Naive B cell (primary cell): ENCODE measurements at regions not wholly inside any gene's neighbourhood (a gene's known extent, or its start where the extent isn't known, plus 50 kb on each side); places are given as distances from the start of the nearest gene placed in this dataset.

Experiments used
- ATAC-seq, 2 donors: fragments of 150-1000 bp; cut with Tn5 transposase; 2 replicates each; pipeline ENCODE4 v1.10.0; 2021; ENCODE audit warnings: low read depth in 2 of 2, mild to moderate bottlenecking in 2 of 2, moderate library complexity in 2 of 2
- DNase-seq: peaks from one replicate; pipeline ENCODE4 v3.0.0; 2022
- H3K27ac Mint-ChIP-seq, 6 donors: one replicate each; pipeline ENCODE4 v1.8.0; 2020 to 2022; ENCODE audit warnings: mild to moderate bottlenecking in 6 of 6, mixed read lengths in 6 of 6, moderate library complexity in 5 of 6, inconsistent platforms in 2 of 6
- H3K27me3 Mint-ChIP-seq, 3 donors: one replicate each; pipeline ENCODE4 v1.8.0; 2021 to 2022; ENCODE audit warnings: mixed read lengths in 3 of 3, mild to moderate bottlenecking in 1 of 3
- H3K36me3 Mint-ChIP-seq, 2 donors: one replicate each; pipeline ENCODE4 v1.8.0; 2020 to 2022; ENCODE audit warnings: mixed read lengths in 2 of 2, inconsistent platforms in 1 of 2, mild to moderate bottlenecking in 1 of 2
- H3K4me1 Mint-ChIP-seq, 3 donors: one replicate each; pipeline ENCODE4 v1.8.0; 2020 to 2022; ENCODE audit warnings: mixed read lengths in 3 of 3, inconsistent platforms in 1 of 3, mild to moderate bottlenecking in 1 of 3, moderate library complexity in 1 of 3
- H3K4me3 Mint-ChIP-seq, 8 donors: one replicate each; pipeline ENCODE4 v1.8.0; 2020 to 2022; ENCODE audit warnings: mild to moderate bottlenecking in 8 of 8, mixed read lengths in 8 of 8, moderate library complexity in 8 of 8, inconsistent platforms in 2 of 8
- H3K9me3 Mint-ChIP-seq, 7 donors: one replicate each; pipeline ENCODE4 v1.8.0; 2020 to 2022; ENCODE audit warnings: mixed read lengths in 7 of 7, mild to moderate bottlenecking in 5 of 7, inconsistent platforms in 2 of 7, moderate library complexity in 1 of 7

DNA sequence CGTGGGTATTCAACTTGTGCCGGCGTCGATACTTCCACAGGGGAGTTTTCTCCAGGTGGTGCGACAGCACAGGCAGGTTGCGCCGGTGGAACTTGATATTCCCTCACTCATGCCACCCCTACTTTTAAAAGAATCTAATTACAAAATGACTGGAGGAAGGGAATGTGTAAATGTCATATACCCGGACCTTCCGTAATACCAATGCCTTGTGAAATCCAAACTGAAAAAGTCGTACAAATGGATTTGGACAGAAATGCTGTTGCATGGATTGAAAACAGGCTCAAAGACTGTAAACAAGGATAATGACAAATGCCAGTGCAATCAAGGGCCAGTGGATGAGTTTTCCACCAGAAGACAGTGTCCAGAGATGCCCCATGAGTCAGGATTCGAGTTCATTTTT is 235.3 kb upstream of the USP25 start:
- Mint-ChIP-seq H3K4me1 (peaks cover 0 to 8% (median 0%) of the 10 kb centered on the region in 3 donors), H3K4me3 (no peak overlapping the region), H3K27ac (no peak overlapping the region), H3K36me3 (no peaks in the 10 kb centered on the region), H3K27me3 (no peaks in the 10 kb centered on the region), H3K9me3 (no peaks in the 10 kb centered on the region)
- ATAC-seq (no peak), DNase-seq (no peak)

DNA sequence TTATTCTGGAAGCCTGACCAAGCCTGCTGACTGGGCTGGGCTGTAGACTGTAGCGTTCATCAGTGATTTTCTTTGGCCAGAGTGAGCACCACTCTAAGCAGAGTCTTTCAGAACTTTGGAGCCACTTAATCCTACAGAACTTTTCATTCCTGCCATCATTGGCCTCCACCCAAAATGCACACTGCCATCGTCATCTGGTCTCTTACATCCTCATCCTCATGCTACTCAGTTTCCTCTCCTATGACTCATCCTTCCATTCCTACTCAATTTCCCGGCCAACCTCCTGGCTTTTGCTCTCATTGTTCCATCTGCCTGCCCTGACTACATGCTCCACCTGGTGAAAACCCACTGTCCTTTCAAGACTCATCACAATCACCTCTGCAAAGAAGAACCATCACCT is 233.8 kb upstream of the USP25 start:
- H3K36me3 Mint-ChIP-seq, result no peaks in the 10 kb centered on the region
- H3K9me3 Mint-ChIP-seq, result no peaks in the 10 kb centered on the region
- DNase-seq, result no peak
- H3K4me1 Mint-ChIP-seq, result peaks cover 0 to 8% (median 0%) of the 10 kb centered on the region in 3 donors
- H3K27ac Mint-ChIP-seq, result no peak overlapping the region
- H3K27me3 Mint-ChIP-seq, result no peaks in the 10 kb centered on the region
- H3K4me3 Mint-ChIP-seq, result no peak overlapping the region
- no peak for ATAC-seq

DNA sequence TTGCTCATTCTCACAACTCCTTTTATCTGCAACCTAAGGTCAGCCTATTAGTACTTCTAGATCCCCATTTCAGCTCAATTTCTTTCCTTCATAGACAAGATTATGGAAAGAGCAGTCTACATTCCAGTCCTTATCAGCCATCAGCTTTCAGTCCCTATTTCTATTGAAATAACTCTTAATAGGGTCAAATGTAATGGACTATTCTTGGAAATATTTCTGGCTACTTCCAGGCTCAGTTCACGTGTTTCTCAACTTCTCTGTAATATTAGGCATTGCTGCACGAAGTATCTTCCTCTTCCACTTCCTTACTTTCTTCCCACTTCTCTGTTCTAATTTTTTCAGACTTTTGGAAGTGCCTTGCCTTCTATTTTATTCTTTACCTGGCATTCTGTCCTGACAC is 232.9 kb upstream of the USP25 start:
- peaks cover 0 to 8% (median 0%) of the 10 kb centered on the region in 3 donors for H3K4me1 Mint-ChIP-seq
- no peaks in the 10 kb centered on the region for H3K27me3 Mint-ChIP-seq
- H3K4me3 Mint-ChIP-seq, result no peak overlapping the region
- H3K9me3 Mint-ChIP-seq, result no peaks in the 10 kb centered on the region
- DNase-seq, result no peak
- ATAC-seq, result no peak
- no peaks in the 10 kb centered on the region for H3K36me3 Mint-ChIP-seq
- no peak overlapping the region for H3K27ac Mint-ChIP-seq

DNA sequence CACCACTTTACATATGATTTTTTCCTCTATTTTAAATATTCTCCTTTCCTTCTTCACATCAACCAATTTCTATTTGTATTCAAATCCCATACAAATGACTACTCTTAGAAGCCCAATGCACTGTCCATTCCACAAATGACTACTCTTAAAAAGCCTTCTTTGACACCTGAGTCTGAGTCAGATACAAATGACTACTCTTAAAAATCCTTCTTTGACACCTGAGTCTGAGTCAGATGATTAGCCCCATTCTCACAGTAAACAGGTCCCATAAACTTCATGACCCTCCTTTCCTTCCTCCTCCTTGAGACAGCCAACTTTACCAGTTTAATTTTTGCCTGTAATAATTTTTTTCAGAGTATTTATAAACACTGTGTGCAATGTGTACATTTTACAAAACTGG is 231.3 kb upstream of the USP25 start:
- Mint-ChIP-seq H3K9me3 (no peaks in the 10 kb centered on the region), H3K36me3 (no peaks in the 10 kb centered on the region), H3K4me1 (peaks cover 0 to 5% (median 0%) of the 10 kb centered on the region in 3 donors), H3K27ac (no peak overlapping the region), H3K4me3 (no peak overlapping the region), H3K27me3 (no peaks in the 10 kb centered on the region)
- DNase-seq (no peak), ATAC-seq (no peak)

DNA sequence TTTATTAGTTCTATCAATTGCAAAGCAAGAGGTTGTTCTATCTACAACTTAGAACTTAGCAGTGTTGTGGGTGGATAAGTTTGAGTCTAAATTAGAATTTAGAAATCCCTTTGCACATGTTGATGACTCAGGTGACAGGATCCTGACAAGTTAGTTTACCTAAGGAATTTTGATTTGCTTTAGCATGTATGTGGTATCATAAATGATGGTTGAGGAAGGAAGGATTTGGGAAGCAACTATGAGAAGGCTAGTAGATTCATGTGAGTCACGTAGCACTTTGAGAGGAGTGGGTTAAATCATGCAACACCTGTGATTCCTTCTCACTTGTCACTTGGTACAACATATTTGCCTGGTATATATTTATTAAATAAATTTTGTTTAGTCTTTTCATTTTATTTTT is 223.7 kb upstream of the USP25 start:
- Mint-ChIP-seq H3K36me3 (no peaks in the 10 kb centered on the region), H3K4me3 (no peak overlapping the region), H3K27me3 (no peaks in the 10 kb centered on the region), H3K4me1 (no peaks in the 10 kb centered on the region), H3K9me3 (no peaks in the 10 kb centered on the region), H3K27ac (no peak overlapping the region)
- ATAC-seq (no peak), DNase-seq (no peak)

DNA sequence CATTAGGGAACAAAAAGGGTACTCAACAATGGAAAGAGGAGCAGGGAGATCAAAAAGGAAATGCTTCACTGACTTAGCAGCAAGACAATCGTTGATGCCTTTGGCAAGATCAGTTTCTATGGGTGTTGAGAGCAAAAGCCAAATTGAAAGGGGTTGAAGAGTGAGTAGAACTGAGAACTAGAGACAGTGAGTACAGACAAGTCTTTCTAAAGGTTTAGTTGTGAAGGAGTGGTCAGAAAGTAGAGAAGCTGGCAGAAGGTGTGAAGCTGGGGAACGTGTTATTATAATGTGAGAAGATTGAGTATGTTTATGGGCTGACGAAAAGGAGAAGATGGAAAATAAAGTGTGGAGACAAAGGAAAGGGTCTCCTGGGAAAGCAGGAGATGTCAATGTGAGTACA is 221.2 kb upstream of the USP25 start:
- H3K27ac Mint-ChIP-seq, result no peak overlapping the region
- no peak for ATAC-seq
- no peaks in the 10 kb centered on the region for H3K9me3 Mint-ChIP-seq
- H3K36me3 Mint-ChIP-seq, result no peaks in the 10 kb centered on the region
- H3K4me3 Mint-ChIP-seq, result no peak overlapping the region
- no peaks in the 10 kb centered on the region for H3K27me3 Mint-ChIP-seq
- no peak for DNase-seq
- peaks cover 0 to 1% (median under 1%) of the 10 kb centered on the region in 3 donors for H3K4me1 Mint-ChIP-seq

DNA sequence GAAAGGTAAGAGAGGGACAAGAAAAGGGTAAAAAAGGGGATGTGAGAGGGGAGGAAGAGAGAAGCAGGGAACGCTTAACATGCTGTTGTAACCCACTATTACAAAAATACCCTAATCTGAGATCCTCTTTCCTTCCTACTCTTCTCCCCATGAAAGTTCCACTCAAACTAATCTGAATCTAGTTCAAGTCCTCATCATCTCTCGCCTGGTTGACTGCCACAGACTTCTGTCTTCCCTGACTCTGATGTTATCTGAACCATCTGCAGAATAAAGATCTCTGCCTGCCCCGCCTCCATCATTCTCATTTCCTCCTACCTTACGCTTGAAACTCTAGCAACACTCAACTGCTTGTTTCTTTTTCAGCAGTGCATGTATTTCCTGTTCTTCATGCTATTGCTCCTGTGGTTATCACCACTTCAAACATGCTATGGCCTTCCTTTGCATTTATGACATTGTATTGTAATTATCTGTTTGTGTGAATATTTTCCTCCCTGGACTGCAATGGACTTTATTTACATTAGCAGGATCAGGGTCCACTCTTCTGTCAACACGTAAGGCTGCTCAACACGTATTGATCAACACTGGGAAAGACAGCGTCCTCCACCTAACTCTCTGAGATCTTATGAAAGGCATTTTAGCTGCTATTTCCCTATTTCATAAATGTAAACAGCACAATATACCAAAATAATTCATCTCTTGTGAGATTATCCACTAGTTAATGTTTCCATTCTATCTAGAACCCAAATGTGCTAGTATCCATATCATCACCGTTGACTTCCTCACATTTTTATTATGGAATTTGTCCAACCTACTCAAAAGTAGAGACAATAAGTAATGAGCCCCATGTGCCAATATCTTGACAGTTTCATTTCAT is 215.5 kb upstream of the USP25 start:
- Mint-ChIP-seq H3K27me3 (no peaks in the 10 kb centered on the region), H3K4me3 (peak overlapping the region; percentile 4 to 76 (median 43)), H3K9me3 (peaks cover 0 to 8% (median 3%) of the 10 kb centered on the region in 7 donors), H3K36me3 (no peaks in the 10 kb centered on the region), H3K4me1 (peaks cover 17 to 19% (median 18%) of the 10 kb centered on the region in 3 donors), H3K27ac (peak overlapping the region; percentile 30 to 88 (median 76))
- peak; percentile 96 to 98 for ATAC-seq
- peak; percentile 80 for DNase-seq

DNA sequence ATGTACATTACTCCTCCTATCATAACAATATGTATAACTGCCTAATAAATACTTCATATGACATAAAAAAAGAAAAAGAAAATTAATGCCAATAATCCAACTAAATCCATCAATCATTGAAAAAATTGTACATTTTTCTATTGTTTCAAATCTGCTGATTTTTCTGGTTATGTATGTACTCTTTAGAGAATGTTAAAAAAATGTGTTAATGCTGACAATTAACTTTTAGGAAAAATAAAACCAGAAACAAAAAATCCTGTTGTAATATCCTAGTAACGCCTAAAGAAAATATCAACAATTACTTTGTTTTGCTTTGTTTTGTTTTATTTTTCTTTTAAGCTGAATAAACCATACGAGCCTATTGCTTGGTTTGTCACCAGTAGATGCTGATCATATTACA is 213.9 kb upstream of the USP25 start:
- DNase-seq, result no peak
- H3K4me1 Mint-ChIP-seq, result peaks cover 24 to 25% (median 24%) of the 10 kb centered on the region in 3 donors
- no peak overlapping the region for H3K27ac Mint-ChIP-seq
- H3K4me3 Mint-ChIP-seq, result no peak overlapping the region
- ATAC-seq, result no peak
- H3K36me3 Mint-ChIP-seq, result no peaks in the 10 kb centered on the region
- H3K9me3 Mint-ChIP-seq, result peaks cover 0 to 9% (median 3%) of the 10 kb centered on the region in 7 donors
- H3K27me3 Mint-ChIP-seq, result no peaks in the 10 kb centered on the region

DNA sequence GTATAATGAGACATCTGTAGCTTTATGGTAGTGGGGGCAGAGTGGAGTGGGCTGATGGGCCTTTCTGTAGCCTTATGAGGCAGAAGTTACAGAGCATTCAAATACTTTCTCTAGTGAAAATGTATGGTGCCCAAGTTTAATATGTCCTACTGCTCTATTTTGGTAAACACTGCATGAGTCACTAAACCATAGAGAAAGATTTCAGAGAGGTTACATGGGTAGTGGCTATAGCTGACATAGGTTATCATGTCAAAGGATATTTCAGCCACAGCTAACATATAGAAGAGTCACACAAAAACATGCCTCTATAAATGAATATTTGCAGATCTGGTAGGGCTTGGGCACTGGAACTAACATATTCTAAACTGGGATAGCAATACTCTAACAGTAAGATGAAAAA is 212.4 kb upstream of the USP25 start:
- DNase-seq, result no peak
- ATAC-seq, result no peak
- H3K9me3 Mint-ChIP-seq, result peaks cover 0 to 9% (median 3%) of the 10 kb centered on the region in 7 donors
- no peak overlapping the region for H3K27ac Mint-ChIP-seq
- H3K36me3 Mint-ChIP-seq, result no peaks in the 10 kb centered on the region
- H3K4me3 Mint-ChIP-seq, result no peak overlapping the region
- peaks cover 27 to 31% (median 28%) of the 10 kb centered on the region in 3 donors for H3K4me1 Mint-ChIP-seq
- no peaks in the 10 kb centered on the region for H3K27me3 Mint-ChIP-seq

DNA sequence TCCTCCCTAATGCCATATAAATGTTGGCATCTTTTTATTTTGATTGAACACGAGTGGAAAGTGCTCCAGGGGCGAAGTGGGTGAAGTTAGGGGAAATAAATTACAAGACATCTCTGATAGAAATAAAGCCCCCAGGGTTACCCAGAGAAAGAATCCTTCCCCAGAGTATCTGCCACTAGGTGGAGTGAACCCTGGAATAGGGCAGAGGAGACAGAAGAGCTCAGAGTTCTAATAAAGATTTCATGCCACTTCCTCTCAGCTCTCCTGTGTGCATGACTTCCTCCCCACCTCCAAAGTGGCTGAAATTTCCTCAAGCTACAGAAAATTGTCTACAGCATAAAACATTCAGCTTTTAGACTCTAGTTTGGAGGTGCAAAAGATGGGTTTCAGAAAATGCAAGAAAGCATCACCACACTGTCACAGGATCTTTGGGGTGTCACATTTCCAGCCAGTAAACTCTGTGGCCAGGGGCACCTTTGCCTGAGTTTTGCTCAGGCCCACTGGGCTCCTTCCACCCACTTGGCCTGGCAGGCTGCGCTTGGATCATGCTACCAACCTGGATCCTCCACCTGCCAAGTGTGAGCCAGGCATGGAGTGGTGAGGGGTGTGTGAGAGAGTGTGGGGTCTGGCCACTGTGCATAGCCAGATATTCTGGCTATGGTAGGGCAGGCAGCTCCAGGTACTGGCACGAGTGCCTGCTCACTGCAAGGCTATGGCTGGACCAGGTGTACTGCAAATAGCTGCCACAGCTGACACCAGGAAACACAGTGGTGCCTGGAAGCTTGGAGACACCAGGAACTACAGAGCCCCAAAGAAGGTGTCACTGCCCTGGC is 208.8 kb upstream of the USP25 start:
- DNase-seq (no peak), ATAC-seq (peak in 1 of 2 donors; percentile 68)
- no peak overlapping the region for H3K4me3 Mint-ChIP-seq
- H3K27ac Mint-ChIP-seq, result no peak overlapping the region
- H3K4me1 Mint-ChIP-seq, result peaks cover 9 to 11% (median 11%) of the 10 kb centered on the region in 3 donors
- H3K9me3 Mint-ChIP-seq, result peaks cover 0 to 9% (median 3%) of the 10 kb centered on the region in 7 donors
- peaks cover 0 to 3% (median 2%) of the 10 kb centered on the region in 3 donors for H3K27me3 Mint-ChIP-seq
- no peaks in the 10 kb centered on the region for H3K36me3 Mint-ChIP-seq

DNA sequence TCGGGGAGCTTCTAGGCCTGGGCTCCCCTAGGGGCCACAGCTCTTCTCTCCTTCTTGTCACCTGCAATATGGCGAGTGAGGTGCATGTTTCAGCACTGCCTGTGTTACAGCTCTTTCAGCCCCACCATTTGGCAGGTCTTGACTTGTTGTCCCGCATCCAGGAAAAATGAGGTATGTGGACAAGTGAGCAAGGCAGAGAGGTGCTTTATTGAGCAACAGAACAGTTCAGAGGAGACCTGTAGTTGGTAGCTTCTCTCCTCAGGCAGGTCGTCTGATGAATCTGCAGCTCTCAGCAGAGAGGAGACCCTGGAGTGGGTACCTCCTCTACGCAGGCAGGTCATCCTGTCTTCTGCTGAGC is 208.2 kb upstream of the USP25 start:
- ATAC-seq (no peak), DNase-seq (no peak)
- H3K4me1 Mint-ChIP-seq, result peaks cover 9 to 11% (median 11%) of the 10 kb centered on the region in 3 donors
- peaks cover 0 to 7% (median 5%) of the 10 kb centered on the region in 3 donors for H3K27me3 Mint-ChIP-seq
- H3K9me3 Mint-ChIP-seq, result peaks cover 0 to 9% (median 3%) of the 10 kb centered on the region in 7 donors
- H3K36me3 Mint-ChIP-seq, result no peaks in the 10 kb centered on the region
- no peak overlapping the region for H3K4me3 Mint-ChIP-seq
- H3K27ac Mint-ChIP-seq, result no peak overlapping the region

DNA sequence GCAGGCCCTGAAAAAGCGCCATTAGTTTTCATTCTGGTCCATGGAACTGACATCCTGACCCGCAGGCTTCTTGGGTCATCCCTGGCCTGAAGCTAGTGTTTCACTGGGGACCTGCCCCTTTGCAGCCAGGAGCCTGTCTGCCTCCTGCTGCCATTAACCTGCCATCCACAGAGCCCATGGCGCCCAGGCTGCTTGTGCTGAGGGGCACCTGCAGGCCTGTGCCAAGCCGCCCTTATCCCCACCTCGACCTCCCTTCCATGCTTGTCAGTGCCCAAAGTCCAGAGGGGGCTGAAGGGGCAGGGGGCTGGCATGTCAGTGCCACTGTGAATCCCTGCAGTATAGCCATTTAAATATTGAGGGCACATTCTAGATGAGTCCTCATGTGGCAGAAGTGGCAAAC is 207.6 kb upstream of the USP25 start:
- ATAC-seq, result no peak

DNA sequence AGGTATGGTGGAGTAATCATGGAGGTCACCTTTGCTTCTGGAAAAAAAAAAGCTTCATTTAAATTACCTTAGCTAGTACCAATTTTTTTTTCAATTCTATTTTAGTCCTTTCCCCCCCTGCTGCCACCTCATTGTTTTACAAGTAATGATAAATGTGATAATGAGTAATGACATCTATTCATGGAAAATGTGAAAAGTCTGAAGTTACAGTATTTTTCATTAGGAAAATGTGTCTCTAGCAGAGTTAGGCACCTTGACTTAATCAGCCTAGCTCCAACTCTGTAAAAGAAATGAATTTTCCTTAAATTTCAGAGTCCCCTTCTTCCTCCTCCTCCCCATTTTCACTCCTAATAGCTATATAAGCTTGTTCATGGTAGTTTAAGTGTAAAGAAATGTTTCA is 204.9 kb upstream of the USP25 start:
- Mint-ChIP-seq H3K36me3 (no peaks in the 10 kb centered on the region), H3K27ac (no peak overlapping the region), H3K27me3 (peaks cover 0 to 7% (median 5%) of the 10 kb centered on the region in 3 donors), H3K4me1 (peaks cover 9 to 11% (median 11%) of the 10 kb centered on the region in 3 donors), H3K9me3 (peaks cover 0 to 1% (median 0%) of the 10 kb centered on the region in 7 donors), H3K4me3 (no peak overlapping the region)
- no peak for ATAC-seq
- no peak for DNase-seq

More for the DNA sequence above, 207.6 kb upstream of the USP25 start:
- peaks cover 0 to 9% (median 3%) of the 10 kb centered on the region in 7 donors for H3K9me3 Mint-ChIP-seq
- peaks cover 0 to 7% (median 5%) of the 10 kb centered on the region in 3 donors for H3K27me3 Mint-ChIP-seq
- H3K36me3 Mint-ChIP-seq, result no peaks in the 10 kb centered on the region
- no peak for DNase-seq
- peaks cover 9 to 11% (median 11%) of the 10 kb centered on the region in 3 donors for H3K4me1 Mint-ChIP-seq
- H3K27ac Mint-ChIP-seq, result no peak overlapping the region
- no peak overlapping the region for H3K4me3 Mint-ChIP-seq
